Muscle layer of duodenum (tissue), 2 donors: ENCODE measurements at regions not wholly inside any gene's neighbourhood (a gene's known extent, or its start where the extent isn't known, plus 50 kb on each side); places are given as distances from the start of the nearest gene placed in this dataset.

Experiments
- H3K27ac ChIP-seq: one replicate; pipeline ENCODE4 v1.7.0; 2013; ENCODE audit warnings: mild to moderate bottlenecking, low read length
- H3K27me3 ChIP-seq: one replicate; pipeline ENCODE4 v1.7.0; 2013; ENCODE audit warnings: low read depth, mild to moderate bottlenecking, control low read depth, low read length
- H3K36me3 ChIP-seq, 2 donors: one replicate each; pipeline ENCODE4 v1.7.0; 2013; ENCODE audit warnings: low read length in 2 of 2, control low read depth in 1 of 2, mild to moderate bottlenecking in 1 of 2; ENCODE audit not compliant: insufficient read depth in 2 of 2, control insufficient read depth in 1 of 2
- H3K4me1 ChIP-seq, 2 donors: one replicate each; pipeline ENCODE4 v1.7.0; 2013; ENCODE audit warnings: low read length in 2 of 2, mild to moderate bottlenecking in 2 of 2, control low read depth in 1 of 2, moderate library complexity in 1 of 2; ENCODE audit not compliant: insufficient read depth in 2 of 2, control insufficient read depth in 1 of 2
- H3K4me3 ChIP-seq, 2 donors: one replicate each; pipeline ENCODE4 v1.7.0; 2013; ENCODE audit warnings: low read length in 2 of 2, low read depth in 1 of 2, mild to moderate bottlenecking in 1 of 2
- H3K9me3 ChIP-seq, 2 donors: one replicate each; pipeline ENCODE4 v1.7.0; 2013; ENCODE audit warnings: low read length in 2 of 2, control low read depth in 1 of 2, mild to moderate bottlenecking in 1 of 2; ENCODE audit not compliant: control insufficient read depth in 1 of 2
- donor health status: healthy.

DNA sequence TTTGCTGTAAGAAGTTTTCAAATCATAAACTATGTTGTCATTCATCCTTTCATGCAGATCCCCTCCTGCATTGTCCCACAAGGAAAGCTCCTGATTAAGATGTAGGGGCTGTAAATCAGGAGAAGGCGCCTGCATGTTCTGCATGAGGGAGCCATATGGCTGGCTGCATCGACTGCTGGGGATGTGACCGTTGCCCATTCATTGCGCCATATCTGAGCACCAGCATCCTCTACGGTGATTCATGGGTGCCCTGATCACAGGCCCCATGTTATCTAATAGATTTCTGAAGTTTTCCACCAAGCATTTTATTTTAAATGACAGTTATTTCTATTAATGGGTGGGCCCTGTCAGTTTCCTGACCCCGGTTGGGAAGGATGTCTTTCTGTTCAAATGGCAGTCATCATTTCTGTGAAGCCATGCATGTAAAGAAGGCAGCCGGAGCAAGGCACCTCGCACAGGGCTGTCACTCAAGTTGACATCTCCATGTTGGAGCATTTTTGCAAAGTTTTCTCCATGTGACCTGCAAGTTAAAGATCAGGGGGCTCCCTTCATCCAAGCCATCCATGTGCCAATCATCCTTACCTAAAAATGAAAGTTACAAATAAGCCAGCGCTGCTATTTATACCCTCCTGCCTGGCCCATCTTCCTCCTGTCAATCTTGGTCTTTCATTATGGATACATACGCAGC is 128.8 kb downstream of the TEX36 start:
- Histone ChIP-seq H3K9me3 (peaks cover 0 to 12% of the 10 kb centered on the region in 2 donors), H3K36me3 (no peaks in the 10 kb centered on the region), H3K27me3 (no peaks in the 10 kb centered on the region), H3K27ac (no peak overlapping the region), H3K4me1 (no peaks in the 10 kb centered on the region), H3K4me3 (no peak overlapping the region)

DNA sequence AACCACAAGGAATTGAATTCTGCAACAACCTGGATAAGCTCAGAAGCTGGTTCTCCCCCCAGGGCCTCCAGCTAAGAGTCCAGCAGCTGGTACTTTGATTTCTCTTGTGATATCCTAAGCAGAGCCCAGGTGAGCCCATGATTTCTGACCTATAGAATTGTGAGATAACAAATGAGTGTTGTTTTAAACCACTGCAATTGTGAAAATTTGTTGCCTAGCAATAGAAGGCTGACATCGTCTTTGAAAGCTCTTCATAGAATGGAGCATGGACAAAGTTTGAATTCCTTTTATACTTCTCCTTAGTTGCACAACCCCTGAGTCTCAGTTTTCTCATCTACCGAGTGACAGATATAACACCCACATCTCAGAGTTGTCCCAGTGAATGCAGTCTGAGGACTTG is 129.9 kb downstream of the TEX36 start:
- H3K9me3 ChIP-seq, result peaks cover 0 to 12% of the 10 kb centered on the region in 2 donors
- H3K36me3 ChIP-seq, result no peaks in the 10 kb centered on the region
- no peaks in the 10 kb centered on the region for H3K4me1 ChIP-seq
- H3K27ac ChIP-seq, result no peak overlapping the region
- no peak overlapping the region for H3K4me3 ChIP-seq
- no peaks in the 10 kb centered on the region for H3K27me3 ChIP-seq

DNA sequence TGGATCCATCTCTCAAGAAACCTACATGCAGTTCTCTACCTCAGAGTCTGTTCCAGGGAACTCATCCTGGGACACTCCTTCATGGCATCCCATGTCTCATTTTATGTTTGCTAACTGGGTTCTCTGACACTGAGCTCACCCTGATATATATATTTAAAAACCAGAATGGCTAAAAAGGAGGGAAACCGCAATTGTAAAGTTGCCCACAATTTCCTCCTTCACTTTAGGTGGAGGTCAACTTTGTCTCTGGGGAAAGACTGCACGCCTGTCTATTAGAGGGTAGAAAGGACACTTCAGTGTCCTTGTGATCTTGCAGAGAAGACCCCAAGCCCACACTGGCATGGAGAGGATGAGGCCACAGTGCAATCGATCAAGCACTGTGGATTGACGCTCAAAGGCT is 131.7 kb downstream of the TEX36 start:
- Histone ChIP-seq H3K4me3 (no peak overlapping the region), H3K27ac (no peak overlapping the region), H3K9me3 (peaks cover 0 to 12% of the 10 kb centered on the region in 2 donors), H3K36me3 (no peaks in the 10 kb centered on the region), H3K27me3 (no peaks in the 10 kb centered on the region), H3K4me1 (no peaks in the 10 kb centered on the region)

DNA sequence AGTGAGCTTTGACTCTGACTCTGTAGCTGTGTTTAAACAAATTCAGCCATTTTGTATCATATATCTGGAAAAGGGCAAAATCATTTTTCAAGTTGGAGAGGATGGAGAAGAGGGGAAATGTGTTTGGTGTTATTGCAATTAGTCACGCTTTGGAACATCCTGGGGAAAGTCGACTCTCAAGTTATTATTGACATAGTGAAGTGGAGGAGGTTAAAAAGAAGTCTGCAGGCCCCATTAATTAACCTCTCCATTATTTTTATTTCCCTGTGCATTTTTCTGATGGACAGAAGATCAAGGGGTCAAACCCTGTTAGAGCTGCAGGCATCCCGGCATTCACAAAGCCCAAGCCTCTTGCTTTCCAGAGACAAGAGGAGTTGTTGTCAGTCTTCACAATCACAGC is 132.6 kb downstream of the TEX36 start:
- Histone ChIP-seq H3K4me1 (no peaks in the 10 kb centered on the region), H3K27me3 (no peaks in the 10 kb centered on the region), H3K4me3 (no peak overlapping the region), H3K9me3 (peaks cover 0 to 12% of the 10 kb centered on the region in 2 donors), H3K36me3 (no peaks in the 10 kb centered on the region), H3K27ac (no peak overlapping the region)

DNA sequence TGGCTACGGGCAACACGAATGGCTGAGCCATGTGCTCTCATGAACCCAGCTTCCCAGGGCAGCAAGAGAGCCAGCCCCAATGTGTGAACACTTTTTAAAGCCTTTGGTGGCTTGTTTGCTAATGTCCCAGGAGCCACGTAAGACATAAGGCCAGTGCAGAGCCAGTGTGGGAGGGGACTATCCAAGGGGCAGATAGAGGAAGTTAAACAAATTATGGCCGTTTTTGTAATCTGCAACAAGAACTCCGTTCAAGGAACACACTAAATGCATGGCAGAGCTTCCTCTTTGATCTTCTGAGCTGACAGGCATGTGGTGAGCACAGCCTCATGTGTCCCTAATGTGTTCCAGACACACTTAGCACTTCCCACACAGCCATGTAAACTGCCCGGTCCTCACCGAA is 133.3 kb downstream of the TEX36 start:
- Histone ChIP-seq H3K27me3 (no peaks in the 10 kb centered on the region), H3K36me3 (no peaks in the 10 kb centered on the region), H3K4me3 (no peak overlapping the region), H3K9me3 (peaks cover 0 to 12% of the 10 kb centered on the region in 2 donors), H3K27ac (no peak overlapping the region), H3K4me1 (no peaks in the 10 kb centered on the region)

DNA sequence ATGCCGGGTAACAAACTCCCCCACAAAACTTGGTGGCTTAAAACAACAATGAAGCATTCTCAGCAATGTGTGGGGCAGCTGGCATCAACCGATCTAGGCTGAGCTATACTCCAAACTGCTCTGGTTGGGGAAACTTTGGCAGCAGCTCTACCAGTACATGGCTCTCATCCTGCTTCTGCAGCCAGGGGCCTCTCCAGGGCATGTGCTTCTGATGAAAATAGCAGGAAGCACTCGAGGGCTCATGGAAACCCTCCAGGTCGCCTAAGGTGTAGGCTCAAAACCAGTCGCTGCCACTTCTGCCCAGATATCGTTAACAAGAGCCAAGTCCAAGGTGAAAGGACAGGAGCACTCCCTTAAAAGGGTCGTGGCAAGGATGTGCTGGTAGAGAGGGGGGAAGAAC is 134.1 kb downstream of the TEX36 start:
- no peaks in the 10 kb centered on the region for H3K36me3 ChIP-seq
- H3K4me3 ChIP-seq, result no peak overlapping the region
- H3K27me3 ChIP-seq, result no peaks in the 10 kb centered on the region
- no peak overlapping the region for H3K27ac ChIP-seq
- peaks cover 0 to 12% of the 10 kb centered on the region in 2 donors for H3K9me3 ChIP-seq
- H3K4me1 ChIP-seq, result no peaks in the 10 kb centered on the region

DNA sequence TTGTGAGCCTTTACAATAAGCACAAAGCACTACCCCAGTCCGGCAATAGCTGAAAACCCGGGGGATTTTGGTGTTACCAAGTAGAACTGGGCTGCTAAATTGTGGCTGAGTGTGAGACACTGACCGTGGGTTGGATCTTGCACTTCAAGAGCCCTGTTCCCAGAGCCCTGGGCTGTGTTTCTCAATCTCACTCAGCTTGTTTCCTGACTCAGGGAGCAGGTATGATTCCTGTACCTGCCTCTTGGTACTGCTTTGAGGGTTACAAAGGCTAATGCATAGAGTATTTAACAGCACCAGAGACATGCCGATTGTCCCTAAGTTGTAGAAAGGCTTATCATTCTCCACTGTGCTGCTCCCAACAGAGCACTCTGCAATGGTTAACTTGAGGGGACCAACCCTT is 134.6 kb downstream of the TEX36 start:
- H3K36me3 ChIP-seq, result no peaks in the 10 kb centered on the region
- H3K4me3 ChIP-seq, result no peak overlapping the region
- H3K4me1 ChIP-seq, result no peaks in the 10 kb centered on the region
- no peak overlapping the region for H3K27ac ChIP-seq
- no peaks in the 10 kb centered on the region for H3K27me3 ChIP-seq
- H3K9me3 ChIP-seq, result peaks cover 0 to 12% of the 10 kb centered on the region in 2 donors

DNA sequence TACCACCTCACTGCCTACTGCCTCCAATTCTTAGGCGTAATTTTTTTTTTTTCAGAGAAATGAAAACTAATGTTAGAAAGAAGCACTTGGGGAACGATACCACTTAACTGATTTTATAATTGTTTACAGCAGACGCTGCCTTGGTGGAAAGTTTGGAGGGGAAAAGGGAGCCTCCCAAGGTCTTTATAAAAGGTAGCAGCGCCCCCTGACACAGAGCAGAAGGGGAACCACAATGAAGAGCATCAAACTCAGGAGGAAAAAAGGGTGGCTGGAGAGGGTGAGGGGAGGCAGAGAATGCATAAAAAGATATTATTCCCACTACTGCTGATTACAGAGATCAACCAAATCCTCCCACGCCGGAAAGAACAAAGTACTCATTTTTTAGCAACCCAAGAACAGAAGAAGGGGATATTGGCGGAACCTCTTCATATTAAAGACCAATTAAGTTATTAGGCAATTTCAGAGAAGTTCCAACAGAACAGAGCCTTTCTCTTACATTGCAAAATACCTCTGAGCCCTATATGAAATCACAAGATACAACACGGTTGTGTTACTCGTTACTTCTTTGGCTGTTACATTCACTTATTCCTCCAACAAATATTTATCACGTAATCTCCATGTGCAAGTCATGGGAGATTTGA is 135.8 kb downstream of the TEX36 start:
- Histone ChIP-seq H3K27ac (no peak overlapping the region), H3K9me3 (peaks cover 0 to 1% of the 10 kb centered on the region in 2 donors), H3K27me3 (no peaks in the 10 kb centered on the region), H3K4me3 (no peak overlapping the region), H3K4me1 (no peaks in the 10 kb centered on the region), H3K36me3 (no peaks in the 10 kb centered on the region)

DNA sequence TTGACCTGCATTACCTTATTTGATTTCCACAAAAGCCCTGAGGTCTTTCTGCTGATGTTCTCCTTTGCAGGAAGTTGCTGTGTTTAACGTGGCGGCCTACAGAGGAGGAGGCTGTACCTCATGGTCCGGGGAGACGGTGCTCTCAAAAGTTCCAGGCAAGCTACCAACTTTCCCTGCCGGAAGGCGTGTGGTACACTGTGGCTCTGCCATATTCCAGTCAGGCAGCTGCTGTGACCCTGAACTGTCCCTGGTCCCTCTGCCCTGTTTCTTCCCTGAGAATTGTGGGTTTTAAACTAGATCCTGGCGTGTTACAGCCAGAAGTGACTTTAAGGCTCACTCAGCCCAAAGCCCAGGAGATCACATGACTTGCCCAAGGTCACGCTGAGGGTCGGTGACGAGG is 139.2 kb downstream of the TEX36 start:
- Histone ChIP-seq H3K36me3 (no peaks in the 10 kb centered on the region), H3K27ac (no peak overlapping the region), H3K27me3 (no peaks in the 10 kb centered on the region), H3K4me1 (no peaks in the 10 kb centered on the region), H3K9me3 (no peaks in the 10 kb centered on the region), H3K4me3 (no peak overlapping the region)

DNA sequence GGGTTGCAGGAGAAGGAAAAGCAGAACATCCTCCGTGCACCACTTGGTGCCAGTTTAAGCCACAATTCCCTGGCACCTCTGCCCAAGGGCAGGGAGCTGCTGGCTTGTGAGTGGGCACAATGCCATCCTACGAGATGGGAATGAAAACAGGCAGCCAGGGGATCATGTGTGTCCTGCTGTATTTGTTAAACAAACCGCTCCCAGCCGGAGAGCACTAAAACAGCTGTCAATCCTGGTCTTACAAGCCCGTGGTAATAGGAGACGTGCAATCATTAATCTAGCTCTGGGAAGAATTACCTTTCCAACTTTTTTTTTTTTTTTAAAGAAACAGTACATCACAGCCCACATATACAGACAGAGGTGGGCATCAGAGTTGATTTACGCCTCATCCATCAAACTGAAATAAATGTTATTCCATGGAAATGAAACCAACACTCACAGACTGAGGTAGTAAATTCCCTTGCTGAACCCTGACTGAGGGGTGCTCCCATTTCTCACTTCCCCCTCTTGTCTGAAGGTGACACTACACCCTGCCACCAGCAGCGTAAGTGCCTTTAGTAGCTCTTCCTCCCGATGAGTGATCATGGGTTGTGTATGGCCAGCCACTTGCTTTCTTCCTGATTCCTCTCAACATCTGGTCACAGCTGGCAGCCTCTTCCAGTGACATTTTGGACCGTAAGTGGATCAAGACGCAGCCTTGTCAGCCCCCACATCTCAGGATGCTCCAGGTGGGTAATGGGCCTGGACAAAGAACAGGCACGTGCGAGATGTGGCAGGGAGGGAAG is 143.8 kb downstream of the TEX36 start:
- Histone ChIP-seq H3K27me3 (no peaks in the 10 kb centered on the region), H3K4me3 (no peak overlapping the region), H3K9me3 (no peaks in the 10 kb centered on the region), H3K4me1 (no peaks in the 10 kb centered on the region), H3K27ac (no peak overlapping the region), H3K36me3 (no peaks in the 10 kb centered on the region)

DNA sequence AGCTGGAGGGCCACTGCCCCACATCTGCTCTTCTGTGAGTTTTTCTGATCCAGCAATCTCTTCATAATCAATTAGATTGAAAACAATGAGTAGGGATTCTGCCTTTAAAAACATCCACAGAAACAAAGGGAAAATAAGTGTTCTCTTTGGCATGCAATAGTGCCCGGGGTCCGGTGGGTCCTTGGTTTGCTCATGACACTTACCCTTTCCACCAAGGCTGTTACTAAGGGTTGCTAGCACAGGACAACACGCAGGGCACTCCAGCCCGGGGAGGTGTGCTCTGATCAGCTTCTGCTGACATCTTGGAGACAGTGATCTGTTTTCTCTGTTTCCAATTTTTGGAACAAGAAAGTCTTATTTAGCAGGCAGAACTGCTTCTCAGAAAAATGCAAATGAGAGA is 146.7 kb downstream of the TEX36 start:
- no peaks in the 10 kb centered on the region for H3K27me3 ChIP-seq
- H3K36me3 ChIP-seq, result no peaks in the 10 kb centered on the region
- H3K4me3 ChIP-seq, result no peak overlapping the region
- no peak overlapping the region for H3K27ac ChIP-seq
- no peaks in the 10 kb centered on the region for H3K4me1 ChIP-seq
- no peaks in the 10 kb centered on the region for H3K9me3 ChIP-seq
